NCI-H1105 (cell line): ENCODE measurements at regions not wholly inside any gene's neighbourhood (a gene's known extent, or its start where the extent isn't known, plus 50 kb on each side); places are given as distances from the start of the nearest gene placed in this dataset.
"Not testable (repeated sequence)": the region's sequence is repeated elsewhere in the genome, so short reads cannot be mapped to it uniquely, and the experiment has no call there.

Source experiments
- DNase-seq: peaks from one replicate; lab custom pipeline; 2025; lab: John Stamatoyannopoulos, UW

GRCh38 chr4:84019626-84020025, 479.5 kb downstream of the NKX6-1 start:
- no peak for DNase-seq

- DNase-seq, result no peak
These were observed 467.1 kb downstream of the GPAT3 start for GRCh38 chr4:84003046-84003445.

GRCh38 chr4:84001876-84002569, 466.1 kb downstream of the GPAT3 start:
- DNase-seq, result no peak

- DNase-seq, result no peak
These were observed 460.3 kb downstream of the GPAT3 start for GRCh38 chr4:83996254-83996653.

GRCh38 chr4:83993774-83994173, 457.9 kb downstream of the GPAT3 start:
- DNase-seq, result no peak

GRCh38 chr4:83989835-83990234, 453.9 kb downstream of the GPAT3 start:
- DNase-seq, result no peak

GRCh38 chr4:83981156-83981555, 445.2 kb downstream of the GPAT3 start:
- no peak for DNase-seq

GRCh38 chr4:83979773-83980172, 443.9 kb downstream of the GPAT3 start:
- DNase-seq, result no peak

- DNase-seq, result no peak
These were observed 438.3 kb downstream of the GPAT3 start for GRCh38 chr4:83974111-83974780.

GRCh38 chr4:83964996-83965541, 429.2 kb downstream of the GPAT3 start:
- no peak for DNase-seq

GRCh38 chr4:83962492-83962891, 426.6 kb downstream of the GPAT3 start:
- DNase-seq, result no peak

GRCh38 chr4:83961575-83961974, 425.7 kb downstream of the GPAT3 start:
- DNase-seq, result no peak

GRCh38 chr4:83959160-83959559, 423.3 kb downstream of the GPAT3 start:
- no peak for DNase-seq

GRCh38 chr4:83947830-83948193, 411.9 kb downstream of the GPAT3 start:
- DNase-seq, result no peak

GRCh38 chr4:83947125-83947829, 411.4 kb downstream of the GPAT3 start:
- DNase-seq, result no peak

GRCh38 chr4:83943691-83944090, 407.8 kb downstream of the GPAT3 start:
- DNase-seq, result not testable (repeated sequence)

GRCh38 chr4:83932750-83933391, 397.0 kb downstream of the GPAT3 start:
- no peak for DNase-seq

GRCh38 chr4:83931659-83932438, 395.9 kb downstream of the GPAT3 start:
- no peak for DNase-seq

- DNase-seq, result no peak
These were observed 393.6 kb downstream of the GPAT3 start for GRCh38 chr4:83929550-83929949.

GRCh38 chr4:83926950-83927349, 391.0 kb downstream of the GPAT3 start:
- DNase-seq, result no peak

- DNase-seq, result no peak
These were observed 387.4 kb downstream of the GPAT3 start for GRCh38 chr4:83923341-83923740.

- no peak for DNase-seq
These were observed 386.5 kb downstream of the GPAT3 start for GRCh38 chr4:83922402-83922801.
